OCI-LY1 (cell line): ENCODE measurements at regions not wholly inside any gene's neighbourhood (a gene's known extent, or its start where the extent isn't known, plus 50 kb on each side); places are given as distances from the start of the nearest gene placed in this dataset.

Experiments
- CTCF ChIP-seq: fragments of 200-600 bp; sonication (generic), shearing (Covaris generic); IDR thresholded peaks from 2 replicates; pipeline ENCODE4 v1.5.1; 2017; ENCODE audit warnings: mild to moderate bottlenecking, antibody characterized with exemption, low read length, moderate library complexity, mixed read lengths
- EZH2 ChIP-seq: fragments of 200-600 bp; sonication (generic), shearing (Covaris generic); IDR thresholded peaks from 2 replicates; pipeline ENCODE4 v1.8.0; 2017; ENCODE audit warnings: borderline replicate concordance, mixed run types, mild to moderate bottlenecking, antibody characterized with exemption, low read length, moderate library complexity, mixed read lengths

DNA sequence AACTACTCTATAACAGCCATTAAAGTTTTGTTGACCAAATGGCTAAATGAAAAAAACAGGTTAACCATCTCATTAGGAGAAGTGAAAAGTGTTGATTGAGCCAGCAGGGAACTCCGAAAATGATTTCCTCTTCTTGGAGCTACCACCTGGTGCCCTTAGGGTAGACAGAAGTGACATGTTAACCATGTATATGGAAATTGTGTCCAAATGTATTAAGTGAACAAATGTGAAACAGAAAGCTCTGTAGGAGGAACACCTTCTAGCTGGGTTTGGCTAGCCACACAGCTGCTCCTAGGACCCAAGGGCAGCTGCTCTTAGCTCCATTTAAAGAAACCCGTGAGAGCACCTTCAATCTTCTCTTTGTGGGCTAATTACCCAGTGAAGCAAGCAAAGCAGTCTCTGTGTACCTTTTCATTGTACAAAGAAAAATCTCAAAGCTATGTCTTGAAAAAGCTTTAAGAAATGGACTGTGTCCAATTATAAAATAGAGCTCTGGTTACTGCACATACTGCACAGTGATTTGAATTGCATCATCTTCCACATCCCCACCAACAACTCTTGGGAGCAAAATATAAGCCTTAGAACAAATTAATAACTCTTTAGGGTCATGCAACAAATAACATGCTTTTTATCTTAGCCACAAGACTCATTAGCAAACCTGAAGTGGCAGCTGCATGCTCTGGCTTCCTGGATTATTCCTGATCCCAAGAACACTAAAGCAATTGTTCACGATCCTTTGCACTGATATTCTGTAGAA is 59.2 kb upstream of the PARM1 start:
- TF ChIP-seq CTCF (no peak), EZH2 (no peak)
